Type B pancreatic cell (in vitro differentiated cells): ENCODE measurements at regions not wholly inside any gene's neighbourhood (a gene's known extent, or its start where the extent isn't known, plus 50 kb on each side); places are given as distances from the start of the nearest gene placed in this dataset.
A peak's percentile ranks its signal among the peaks of the same experiment; 100 is the strongest.

Experiments
- DNase-seq: peaks from one replicate; pipeline ENCODE4 v3.0.0; 2021; ENCODE audit warnings: mixed read lengths; ENCODE audit not compliant: unreplicated experiment; ENCODE audit errors: extremely low spot score
- H3K27ac Mint-ChIP-seq: 2 replicates; pipeline ENCODE4 v1.8.0; 2021; ENCODE audit warnings: mild to moderate bottlenecking, mixed read lengths
- H3K27me3 Mint-ChIP-seq: 2 replicates; pipeline ENCODE4 v1.8.0; 2021; ENCODE audit warnings: mixed read lengths
- H3K36me3 Mint-ChIP-seq: 2 replicates; pipeline ENCODE4 v1.8.0; 2021; ENCODE audit warnings: mixed read lengths
- H3K4me1 Mint-ChIP-seq: one replicate; pipeline ENCODE4 v1.8.0; 2021; ENCODE audit warnings: mixed read lengths; ENCODE audit not compliant: unreplicated experiment
- H3K4me3 Mint-ChIP-seq: 2 replicates; pipeline ENCODE4 v1.8.0; 2021; ENCODE audit warnings: mild to moderate bottlenecking, mixed read lengths
- H3K9me3 Mint-ChIP-seq: 2 replicates; pipeline ENCODE4 v1.8.0; 2021; ENCODE audit warnings: mixed read lengths
- TF ChIP-seq, protein P1 (sequence below): fragments of 200-600 bp; sonication (generic); conservative IDR thresholded peaks from 2 replicates; pipeline ENCODE4 v1.5.0; 2021; ENCODE audit warnings: antibody characterized with exemption, mild to moderate bottlenecking

- Mint-ChIP-seq H3K27ac (no peak overlapping the region), H3K9me3 (peaks cover 16% of the 10 kb centered on the region), H3K4me1 (no peaks in the 10 kb centered on the region), H3K36me3 (peaks cover 6% of the 10 kb centered on the region), H3K4me3 (no peak overlapping the region), H3K27me3 (no peaks in the 10 kb centered on the region)
- TF ChIP-seq, protein P1, sequence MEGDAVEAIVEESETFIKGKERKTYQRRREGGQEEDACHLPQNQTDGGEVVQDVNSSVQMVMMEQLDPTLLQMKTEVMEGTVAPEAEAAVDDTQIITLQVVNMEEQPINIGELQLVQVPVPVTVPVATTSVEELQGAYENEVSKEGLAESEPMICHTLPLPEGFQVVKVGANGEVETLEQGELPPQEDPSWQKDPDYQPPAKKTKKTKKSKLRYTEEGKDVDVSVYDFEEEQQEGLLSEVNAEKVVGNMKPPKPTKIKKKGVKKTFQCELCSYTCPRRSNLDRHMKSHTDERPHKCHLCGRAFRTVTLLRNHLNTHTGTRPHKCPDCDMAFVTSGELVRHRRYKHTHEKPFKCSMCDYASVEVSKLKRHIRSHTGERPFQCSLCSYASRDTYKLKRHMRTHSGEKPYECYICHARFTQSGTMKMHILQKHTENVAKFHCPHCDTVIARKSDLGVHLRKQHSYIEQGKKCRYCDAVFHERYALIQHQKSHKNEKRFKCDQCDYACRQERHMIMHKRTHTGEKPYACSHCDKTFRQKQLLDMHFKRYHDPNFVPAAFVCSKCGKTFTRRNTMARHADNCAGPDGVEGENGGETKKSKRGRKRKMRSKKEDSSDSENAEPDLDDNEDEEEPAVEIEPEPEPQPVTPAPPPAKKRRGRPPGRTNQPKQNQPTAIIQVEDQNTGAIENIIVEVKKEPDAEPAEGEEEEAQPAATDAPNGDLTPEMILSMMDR = no peak
- peak; percentile 50 for DNase-seq
Observed at GRCh38 chr11:69385144-69385820, 91.3 kb downstream of the MYEOV start.

GRCh38 chr11:69385832-69386427 lies 92.0 kb downstream of the MYEOV start:
- Mint-ChIP-seq H3K4me3 (no peak overlapping the region), H3K27ac (no peak overlapping the region), H3K4me1 (no peaks in the 10 kb centered on the region), H3K9me3 (peaks cover 16% of the 10 kb centered on the region), H3K36me3 (peaks cover 6% of the 10 kb centered on the region), H3K27me3 (no peaks in the 10 kb centered on the region)
- DNase-seq = peak; percentile 62
- TF ChIP-seq, protein P1 = no peak

GRCh38 chr11:69386594-69387408 lies 92.8 kb downstream of the MYEOV start:
- peak; percentile 60 for DNase-seq
- H3K27ac Mint-ChIP-seq = no peak overlapping the region

DNA sequence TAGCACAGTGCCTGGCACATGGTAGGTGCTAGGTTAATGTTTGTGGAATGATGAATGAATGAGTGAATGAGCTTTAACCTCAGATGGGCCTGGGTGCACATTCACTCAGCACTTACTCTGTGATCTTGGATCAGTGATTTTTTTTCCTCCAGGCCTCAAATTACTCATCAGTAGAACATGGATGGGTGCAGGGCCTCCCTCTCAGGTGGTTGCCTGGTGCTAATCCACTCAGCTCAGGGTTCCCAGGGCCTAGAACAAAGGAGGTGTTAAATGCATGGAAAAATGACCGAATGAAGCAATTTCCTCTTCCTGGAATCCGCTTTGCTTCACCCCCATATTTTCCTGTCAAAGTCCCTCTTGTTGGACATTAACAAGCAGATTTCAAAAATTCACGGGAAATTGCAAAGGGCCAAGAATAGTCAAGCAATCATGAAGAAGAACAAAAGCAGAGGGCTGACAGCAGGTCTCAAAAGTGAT lies 93.5 kb downstream of the MYEOV start:
- Mint-ChIP-seq H3K4me1 (no peaks in the 10 kb centered on the region), H3K36me3 (peaks cover 6% of the 10 kb centered on the region), H3K27me3 (no peaks in the 10 kb centered on the region), H3K4me3 (no peak overlapping the region), H3K9me3 (peaks cover 16% of the 10 kb centered on the region), H3K27ac (no peak overlapping the region)
- DNase-seq = no peak
- TF ChIP-seq, protein P1 = no peak

More at GRCh38 chr11:69386594-69387408, 92.8 kb downstream of the MYEOV start:
- TF ChIP-seq, protein P1 = no peak
- no peak overlapping the region for H3K4me3 Mint-ChIP-seq
- peaks cover 6% of the 10 kb centered on the region for H3K36me3 Mint-ChIP-seq
- peaks cover 16% of the 10 kb centered on the region for H3K9me3 Mint-ChIP-seq
- H3K4me1 Mint-ChIP-seq = no peaks in the 10 kb centered on the region
- no peaks in the 10 kb centered on the region for H3K27me3 Mint-ChIP-seq

- Mint-ChIP-seq H3K27me3 (no peaks in the 10 kb centered on the region), H3K4me1 (peaks cover 5% of the 10 kb centered on the region), H3K4me3 (no peak overlapping the region), H3K36me3 (peaks cover 6% of the 10 kb centered on the region), H3K27ac (peak overlapping the region; percentile 82), H3K9me3 (peaks cover 16% of the 10 kb centered on the region)
- DNase-seq = no peak
- TF ChIP-seq, protein P1 = no peak
Observed at GRCh38 chr11:69388210-69388609, 93.3 kb upstream of the LINC01488 start.
